HG03432 (cell line): ENCODE measurements at regions not wholly inside any gene's neighbourhood (a gene's known extent, or its start where the extent isn't known, plus 50 kb on each side); places are given as distances from the start of the nearest gene placed in this dataset.
A peak's percentile ranks its signal among the peaks of the same experiment; 100 is the strongest.

Experiments
- ATAC-seq: cut with Tn5 transposase; IDR thresholded peaks from one replicate; pipeline ENCODE4 v1.9.1; 2021; ENCODE audit warnings: mild to moderate bottlenecking, moderate library complexity; ENCODE audit not compliant: unreplicated experiment

GRCh38 chr5:120382833-120383232, 81.3 kb upstream of the PRR16 start:
- no peak for ATAC-seq

GRCh38 chr5:120386981-120387380, 77.1 kb upstream of the PRR16 start:
- ATAC-seq, result no peak

GRCh38 chr5:120388016-120388781, 75.9 kb upstream of the PRR16 start:
- peak; percentile 85 for ATAC-seq

- no peak for ATAC-seq
These were observed 69.8 kb upstream of the PRR16 start for GRCh38 chr5:120394259-120394658.

- no peak for ATAC-seq
These were observed 67.9 kb upstream of the PRR16 start for GRCh38 chr5:120396186-120396585.

GRCh38 chr5:120400356-120400755, 63.7 kb upstream of the PRR16 start:
- no peak for ATAC-seq

- no peak for ATAC-seq
These were observed 61.5 kb upstream of the PRR16 start for GRCh38 chr5:120402606-120403005.

- ATAC-seq, result peak; percentile 47
These were observed 58.7 kb upstream of the PRR16 start for GRCh38 chr5:120405286-120405864.

- peak; percentile 65 for ATAC-seq
These were observed 58.2 kb upstream of the PRR16 start for GRCh38 chr5:120405923-120406322.

GRCh38 chr5:120413686-120414085, 50.4 kb upstream of the PRR16 start:
- ATAC-seq, result no peak
